HG03354 (cell line): ENCODE measurements at regions not wholly inside any gene's neighbourhood (a gene's known extent, or its start where the extent isn't known, plus 50 kb on each side); places are given as distances from the start of the nearest gene placed in this dataset.
"Not testable (repeated sequence)": the region's sequence is repeated elsewhere in the genome, so short reads cannot be mapped to it uniquely, and the experiment has no call there.

Experiments
- ATAC-seq: cut with Tn5 transposase; IDR thresholded peaks from one replicate; pipeline ENCODE4 v1.9.1; 2021; ENCODE audit warnings: mild to moderate bottlenecking; ENCODE audit not compliant: unreplicated experiment, poor library complexity, severe bottlenecking

- no peak for ATAC-seq
Observed at GRCh38 chr6:8645212-8645611, 209.9 kb upstream of the SLC35B3 start.

DNA sequence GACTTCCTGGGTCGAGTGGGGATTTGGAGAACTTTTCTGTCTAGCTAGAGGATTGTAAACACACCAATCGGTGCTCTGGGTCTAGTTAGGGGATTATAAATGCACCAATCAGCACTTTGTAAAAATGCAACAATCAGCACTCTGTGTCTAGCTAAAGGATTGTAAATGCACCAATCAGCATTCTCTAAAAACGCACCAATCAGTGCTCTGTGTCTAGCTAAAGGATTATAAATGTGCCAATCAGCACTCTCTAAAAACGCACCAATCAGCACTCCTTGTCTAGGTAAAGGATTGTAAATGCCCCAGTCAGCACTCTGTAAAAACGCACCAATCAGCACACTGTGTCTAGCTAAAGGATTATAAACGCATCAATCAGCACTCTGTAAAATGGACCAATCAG is 209.0 kb upstream of the SLC35B3 start:
- ATAC-seq: no peak

DNA sequence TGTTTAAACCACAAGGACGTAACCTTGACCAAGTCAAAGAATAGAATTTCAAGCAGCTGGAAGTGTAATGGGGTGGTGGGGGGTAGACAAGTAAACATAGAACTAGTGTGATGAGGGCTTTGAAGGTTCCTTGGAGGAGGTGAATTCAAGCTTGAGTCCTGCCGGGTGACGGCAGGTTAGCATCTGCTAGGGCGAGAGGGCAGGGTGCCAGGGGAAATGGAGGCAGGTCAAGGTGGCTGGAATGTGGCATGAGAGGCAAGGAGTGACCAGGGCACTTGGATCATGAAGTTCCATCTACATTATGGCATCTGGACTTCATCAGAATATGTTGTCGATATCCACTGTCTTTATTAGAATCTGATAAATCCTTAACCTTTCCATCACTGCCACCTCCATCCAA is 207.5 kb upstream of the SLC35B3 start:
- no peak for ATAC-seq

DNA sequence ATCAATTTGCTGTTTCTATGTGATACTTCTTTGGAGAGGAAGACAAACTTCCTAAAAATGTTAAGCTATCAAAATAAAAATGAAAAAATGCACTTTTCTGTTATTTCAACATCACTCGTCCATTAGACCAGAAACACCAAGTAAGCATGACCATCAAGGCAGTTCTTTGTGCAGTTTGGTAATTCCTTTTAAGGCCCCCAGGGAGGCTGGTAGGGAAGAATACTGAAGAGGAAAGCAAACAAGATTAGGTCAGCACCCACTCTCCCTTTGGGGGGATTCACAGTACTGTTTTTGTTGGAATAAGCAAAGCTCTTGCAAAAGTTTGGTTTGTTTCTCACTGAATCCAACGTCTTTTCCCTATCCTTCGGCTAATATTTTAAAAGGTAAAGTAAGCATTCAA is 206.8 kb upstream of the SLC35B3 start:
- ATAC-seq: no peak

- no peak for ATAC-seq
Observed at GRCh38 chr6:8639928-8640649, 204.7 kb upstream of the SLC35B3 start.

DNA sequence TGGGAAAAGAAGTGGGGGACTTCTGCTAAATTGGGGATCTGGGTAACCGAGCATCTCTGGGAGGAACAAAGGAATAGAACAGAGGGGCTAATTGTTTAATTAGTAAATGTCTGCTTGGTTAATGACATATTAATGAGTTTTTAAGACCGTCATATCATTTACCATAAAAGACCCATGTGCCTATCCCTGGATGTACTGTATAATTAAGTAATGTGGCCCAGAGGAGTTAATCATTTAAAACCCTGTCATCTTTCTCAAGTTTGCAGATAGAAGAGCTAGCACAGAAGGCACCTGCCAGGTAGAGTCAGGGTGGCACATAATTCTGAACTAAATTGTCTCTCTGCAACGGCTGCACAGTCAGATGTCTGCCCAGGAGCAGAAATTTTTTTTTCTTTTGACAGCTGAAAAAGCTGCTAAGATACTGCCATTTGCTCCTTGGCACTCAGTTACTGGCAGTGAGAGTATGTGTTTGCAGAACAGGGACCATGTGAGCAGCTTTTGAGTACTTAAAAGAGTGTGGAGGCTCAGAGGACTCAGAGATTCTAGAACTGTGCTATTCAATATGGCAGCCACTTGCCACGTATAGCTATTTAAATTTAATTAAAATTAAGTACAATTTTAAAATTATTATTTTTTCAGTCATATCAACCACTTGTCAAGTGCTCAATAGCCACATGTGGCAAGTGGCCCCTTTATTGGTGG is 202.7 kb upstream of the SLC35B3 start:
- no peak for ATAC-seq

- ATAC-seq: no peak
Observed at GRCh38 chr6:8633762-8634161, 198.4 kb upstream of the SLC35B3 start.

- no peak for ATAC-seq
Observed at GRCh38 chr6:8628736-8629135, 193.4 kb upstream of the SLC35B3 start.

DNA sequence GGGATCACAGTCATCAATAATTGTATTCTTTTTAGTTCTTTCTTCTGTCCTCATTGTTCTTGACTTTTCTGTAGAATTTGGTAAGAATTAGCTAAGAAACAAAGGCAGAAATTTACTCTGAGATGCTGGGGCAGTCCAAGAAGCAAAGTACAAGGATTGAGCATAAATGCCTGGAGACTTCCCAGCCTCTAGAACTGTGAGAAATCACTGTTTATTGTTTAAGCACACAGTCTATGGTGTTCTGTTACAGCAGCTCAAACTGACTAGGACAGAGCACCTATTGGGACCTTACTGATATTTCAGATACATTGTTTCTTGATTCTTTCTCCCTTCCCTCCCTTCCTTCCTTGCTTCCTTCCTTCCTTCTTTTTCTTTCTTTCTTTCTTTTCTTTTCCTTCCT is 192.7 kb upstream of the SLC35B3 start:
- ATAC-seq: no peak

DNA sequence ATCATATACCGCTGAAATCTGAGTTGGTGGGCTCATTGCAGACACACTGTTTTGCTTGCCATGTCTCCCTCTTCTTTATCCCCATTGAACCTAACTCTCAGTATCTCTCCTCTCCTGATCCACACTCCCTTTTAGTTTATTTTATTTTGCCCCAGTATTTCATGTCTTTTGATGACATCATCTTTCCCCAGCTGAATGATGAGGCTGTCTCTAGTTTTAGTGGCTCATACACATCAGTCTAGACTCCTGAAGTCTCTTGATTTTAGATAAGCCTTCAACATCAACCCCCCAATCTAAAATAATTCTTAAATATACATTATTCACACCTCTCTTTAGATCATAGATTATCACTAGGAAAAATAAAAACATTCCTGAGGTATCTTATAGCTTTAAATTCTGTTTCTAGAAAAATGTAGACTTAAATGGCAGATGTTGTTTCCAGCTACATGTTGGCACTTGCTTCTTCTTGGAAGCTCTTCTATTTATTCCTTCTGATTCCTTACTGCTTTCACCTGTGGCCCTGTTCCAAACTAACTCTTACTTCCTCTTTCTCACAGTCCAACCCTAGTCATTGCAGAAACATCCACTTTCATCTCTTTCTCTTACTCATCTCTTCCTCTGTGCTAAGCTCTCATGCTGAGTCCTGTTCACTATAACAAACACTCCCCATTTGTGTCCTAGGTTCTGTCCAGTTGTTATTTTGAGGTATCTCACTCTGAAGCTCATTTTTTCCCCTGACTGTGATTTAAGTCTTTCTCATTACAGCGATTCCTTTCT is 191.9 kb upstream of the SLC35B3 start:
- no peak for ATAC-seq

- ATAC-seq: no peak
Observed at GRCh38 chr6:8624665-8625064, 189.3 kb upstream of the SLC35B3 start.

DNA sequence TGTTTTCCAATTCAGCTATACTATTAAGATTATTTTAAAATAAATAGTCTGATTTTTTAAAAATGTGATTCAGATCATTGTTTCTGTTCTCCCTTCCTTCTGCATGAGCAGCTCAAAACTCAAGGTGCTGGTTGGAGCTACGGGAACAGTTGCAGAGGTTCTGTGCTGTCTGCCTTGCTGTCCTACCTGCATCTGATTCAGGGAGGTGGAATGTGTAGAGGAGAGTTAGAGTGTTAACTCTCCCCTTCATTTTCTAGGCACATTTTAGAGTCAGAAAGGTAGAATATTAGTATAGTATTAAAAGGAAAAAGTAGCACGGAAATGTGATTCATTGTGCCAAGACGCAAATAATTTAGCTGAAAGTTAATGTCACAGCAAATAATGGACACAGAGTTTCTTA is 188.1 kb upstream of the SLC35B3 start:
- ATAC-seq: no peak

GRCh38 chr6:8619853-8620252 is 184.5 kb upstream of the SLC35B3 start:
- ATAC-seq: no peak

DNA sequence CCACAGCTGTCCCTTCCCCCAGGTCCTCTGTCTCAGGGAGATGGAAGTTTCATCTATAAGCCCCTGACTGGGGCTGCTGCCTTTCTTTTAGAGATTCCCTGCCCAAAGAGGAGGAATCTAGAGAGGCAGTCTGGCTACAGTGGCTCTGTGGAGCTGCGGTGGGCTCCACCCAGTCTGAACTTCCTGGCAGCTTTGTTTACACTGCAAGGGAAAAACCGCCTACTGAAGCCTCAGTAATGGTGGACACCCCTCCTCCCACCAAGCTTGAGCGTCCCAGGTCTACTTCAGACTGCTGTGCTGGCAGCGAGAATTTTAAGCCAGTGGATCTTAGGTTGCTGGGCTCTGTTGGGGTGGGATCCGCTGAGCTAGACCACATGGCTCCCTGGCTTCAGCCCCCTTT is 184.1 kb upstream of the SLC35B3 start:
- not testable (repeated sequence) for ATAC-seq

DNA sequence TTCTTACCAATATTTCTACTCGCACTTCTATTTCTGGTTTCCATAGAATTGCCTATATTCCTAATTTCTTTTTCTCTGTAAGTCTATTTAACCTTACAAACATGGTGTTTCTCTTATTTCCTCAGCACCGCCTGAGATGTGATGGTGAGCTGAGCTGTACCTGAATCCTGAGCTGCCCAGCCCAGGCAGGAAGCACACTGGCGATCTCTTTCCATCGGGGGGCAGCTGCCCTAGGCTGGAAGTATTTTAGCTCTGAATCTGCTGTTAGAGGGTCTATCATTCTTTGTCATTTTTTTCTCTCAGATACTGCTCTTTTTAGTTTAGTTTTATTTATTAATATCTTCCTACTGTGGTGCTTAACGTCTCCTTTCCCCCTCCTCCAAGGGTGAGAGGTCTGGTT is 173.4 kb upstream of the SLC35B3 start:
- ATAC-seq: no peak

DNA sequence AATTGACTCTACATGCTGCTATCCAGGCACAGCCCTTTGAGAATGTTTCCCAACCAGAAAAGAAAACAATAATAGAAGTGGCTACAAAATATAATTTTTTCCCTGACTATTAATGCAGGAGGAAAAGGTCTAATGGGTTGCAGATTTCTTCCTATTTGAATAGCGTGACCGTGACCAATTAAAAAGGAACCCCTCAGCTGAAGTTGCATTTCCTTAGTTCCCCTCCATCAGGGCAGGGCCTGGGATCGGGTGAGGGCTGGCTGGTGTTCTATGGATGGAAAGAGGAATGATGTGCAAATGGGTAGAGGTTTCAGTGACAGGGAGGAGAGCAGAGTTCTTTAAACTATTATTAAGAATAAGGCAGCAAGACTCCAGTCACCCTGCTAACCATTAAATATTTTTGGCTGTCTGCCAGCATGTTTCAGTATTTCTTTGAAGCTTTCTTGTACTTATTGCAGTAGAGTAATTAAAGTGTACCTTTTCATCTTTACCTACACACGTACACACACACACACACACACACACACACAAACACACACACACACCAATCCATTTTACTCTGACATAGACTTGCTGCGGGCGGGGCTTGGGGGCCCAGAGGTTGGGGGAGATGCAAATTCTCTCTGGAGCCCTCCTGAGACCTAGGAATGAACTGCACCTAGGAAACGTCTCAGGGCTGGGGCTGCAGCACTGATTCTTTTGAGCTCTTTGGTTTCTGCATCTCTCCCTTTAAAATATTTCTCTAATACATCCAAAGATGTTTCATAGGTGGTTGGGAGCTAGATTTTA is 154.8 kb upstream of the SLC35B3 start:
- ATAC-seq: no peak

GRCh38 chr6:8588176-8588575 is 152.8 kb upstream of the SLC35B3 start:
- no peak for ATAC-seq

DNA sequence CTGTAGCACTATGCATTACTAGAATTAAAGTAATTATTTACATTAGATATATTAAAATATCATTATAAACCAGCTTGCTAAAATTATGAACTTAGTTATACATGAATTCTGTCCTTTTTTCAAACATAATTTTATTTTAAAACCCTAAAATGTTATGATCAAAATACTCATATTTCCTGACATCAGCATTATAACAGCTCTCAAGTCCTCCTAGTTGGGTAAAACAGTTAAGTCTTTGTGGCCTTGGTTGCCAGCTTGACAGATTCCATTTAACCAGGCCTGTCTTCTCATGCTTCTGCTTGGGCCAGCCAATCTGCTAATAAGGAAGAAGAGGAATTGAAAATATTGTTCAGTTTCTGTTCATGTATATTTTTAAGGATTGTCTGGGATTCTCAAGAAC is 147.9 kb upstream of the SLC35B3 start:
- no peak for ATAC-seq

DNA sequence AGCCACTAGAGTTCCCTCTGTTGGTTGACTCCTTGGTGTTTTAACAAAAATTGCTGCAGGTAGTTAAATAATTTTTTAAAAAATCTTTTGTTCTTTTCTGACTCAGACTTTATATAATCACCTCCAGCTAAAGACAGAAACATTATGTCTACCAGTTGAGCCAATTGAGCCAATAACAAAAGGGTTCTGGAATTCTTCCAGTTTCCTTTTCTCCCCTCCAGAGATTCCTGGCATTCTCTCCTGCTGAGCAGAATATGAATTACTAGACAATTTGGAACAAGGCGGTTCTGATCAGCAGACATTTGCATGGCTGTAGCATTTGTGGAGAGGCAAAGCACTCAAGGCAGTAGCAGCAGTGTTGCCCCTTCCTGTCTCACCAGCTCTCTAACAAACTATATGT is 144.0 kb upstream of the SLC35B3 start:
- no peak for ATAC-seq

GRCh38 chr6:8578006-8578405 is 142.7 kb upstream of the SLC35B3 start:
- no peak for ATAC-seq
